ENCODE measurements at regions not wholly inside any gene's neighbourhood (a gene's known extent, or its start where the extent isn't known, plus 50 kb on each side); places are given as distances from the start of the nearest gene placed in this dataset.

- TF ChIP-seq, protein P1, sequence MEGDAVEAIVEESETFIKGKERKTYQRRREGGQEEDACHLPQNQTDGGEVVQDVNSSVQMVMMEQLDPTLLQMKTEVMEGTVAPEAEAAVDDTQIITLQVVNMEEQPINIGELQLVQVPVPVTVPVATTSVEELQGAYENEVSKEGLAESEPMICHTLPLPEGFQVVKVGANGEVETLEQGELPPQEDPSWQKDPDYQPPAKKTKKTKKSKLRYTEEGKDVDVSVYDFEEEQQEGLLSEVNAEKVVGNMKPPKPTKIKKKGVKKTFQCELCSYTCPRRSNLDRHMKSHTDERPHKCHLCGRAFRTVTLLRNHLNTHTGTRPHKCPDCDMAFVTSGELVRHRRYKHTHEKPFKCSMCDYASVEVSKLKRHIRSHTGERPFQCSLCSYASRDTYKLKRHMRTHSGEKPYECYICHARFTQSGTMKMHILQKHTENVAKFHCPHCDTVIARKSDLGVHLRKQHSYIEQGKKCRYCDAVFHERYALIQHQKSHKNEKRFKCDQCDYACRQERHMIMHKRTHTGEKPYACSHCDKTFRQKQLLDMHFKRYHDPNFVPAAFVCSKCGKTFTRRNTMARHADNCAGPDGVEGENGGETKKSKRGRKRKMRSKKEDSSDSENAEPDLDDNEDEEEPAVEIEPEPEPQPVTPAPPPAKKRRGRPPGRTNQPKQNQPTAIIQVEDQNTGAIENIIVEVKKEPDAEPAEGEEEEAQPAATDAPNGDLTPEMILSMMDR (IDR thresholded peaks at IDR 0.05; ENCODE audit: borderline replicate concordance, insufficient read depth, low read depth, low read length), result no peak
- H3K4me3 ChIP-seq (ENCODE audit: low read depth, low read length), result no peak overlapping the region
Measured at GRCh38 chr4:53929311-53929710, 135.1 kb downstream of the CHIC2 start.

DNA sequence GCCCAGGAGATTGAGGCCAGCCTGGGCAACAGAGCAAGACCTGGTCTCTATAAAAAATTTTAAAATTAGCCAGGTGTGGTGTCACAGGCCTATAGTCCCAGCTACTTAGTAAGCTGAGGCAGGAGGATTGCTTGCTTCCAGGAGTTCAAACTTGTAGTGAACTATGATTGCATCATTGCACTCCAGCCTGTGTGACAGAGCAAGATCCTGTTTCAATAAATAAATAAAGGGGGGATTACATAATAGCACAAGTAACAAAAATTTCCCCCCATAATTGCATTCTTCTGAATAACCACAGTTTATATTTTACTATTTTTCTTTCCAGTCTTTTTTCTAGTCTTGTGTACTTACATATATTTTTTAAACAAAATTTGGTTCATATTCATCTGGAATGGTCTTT, 135.6 kb downstream of the CHIC2 start:
- TF ChIP-seq, protein P1 (IDR thresholded peaks at IDR 0.05; ENCODE audit: borderline replicate concordance, insufficient read depth, low read depth, low read length), result no peak
- H3K4me3 ChIP-seq (ENCODE audit: low read depth, low read length), result no peak overlapping the region

- H3K4me3 ChIP-seq (ENCODE audit: low read depth, low read length), result no peak overlapping the region
- TF ChIP-seq, protein P1 (IDR thresholded peaks at IDR 0.05; ENCODE audit: borderline replicate concordance, insufficient read depth, low read depth, low read length), result no peak
Measured at GRCh38 chr4:53925050-53925605, 139.3 kb downstream of the CHIC2 start.

DNA sequence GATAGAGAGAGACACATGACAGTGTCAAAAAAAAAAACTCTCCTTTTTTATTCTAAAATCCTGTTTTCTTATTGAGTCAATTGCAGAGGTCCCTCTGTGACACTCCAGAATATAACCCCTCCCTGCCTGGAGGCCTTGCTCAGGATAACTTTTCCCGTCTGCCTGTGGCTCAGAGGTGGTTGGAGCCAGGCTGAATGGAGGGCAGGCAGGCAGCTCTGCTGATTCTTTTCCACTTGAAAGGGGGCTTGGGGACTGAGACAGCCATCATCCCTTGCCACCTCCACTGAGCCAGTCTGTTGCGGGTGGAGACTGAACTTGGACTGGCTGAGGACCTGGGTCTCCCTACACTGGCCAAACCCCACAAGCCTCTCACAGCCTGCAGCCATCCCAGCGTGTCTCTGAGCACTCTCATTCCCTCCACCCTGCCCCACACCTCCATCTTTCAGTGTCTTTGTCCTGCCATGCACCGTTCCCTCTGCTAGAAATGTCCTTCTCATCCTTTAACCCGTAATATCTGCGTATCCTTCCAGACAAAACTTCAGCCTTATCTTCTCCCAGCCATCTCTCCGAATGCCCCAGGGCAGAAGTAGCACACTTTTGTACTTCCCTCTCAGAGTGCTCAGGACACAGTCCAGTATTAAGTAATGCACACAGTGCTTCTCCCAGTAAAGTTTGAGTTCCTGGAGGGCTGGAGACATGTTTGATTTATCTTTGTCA, 139.9 kb downstream of the CHIC2 start:
- no peak overlapping the region for H3K4me3 ChIP-seq (ENCODE audit: low read depth, low read length)
- TF ChIP-seq, protein P1 (IDR thresholded peaks at IDR 0.05; ENCODE audit: borderline replicate concordance, insufficient read depth, low read depth, low read length), result no peak

DNA sequence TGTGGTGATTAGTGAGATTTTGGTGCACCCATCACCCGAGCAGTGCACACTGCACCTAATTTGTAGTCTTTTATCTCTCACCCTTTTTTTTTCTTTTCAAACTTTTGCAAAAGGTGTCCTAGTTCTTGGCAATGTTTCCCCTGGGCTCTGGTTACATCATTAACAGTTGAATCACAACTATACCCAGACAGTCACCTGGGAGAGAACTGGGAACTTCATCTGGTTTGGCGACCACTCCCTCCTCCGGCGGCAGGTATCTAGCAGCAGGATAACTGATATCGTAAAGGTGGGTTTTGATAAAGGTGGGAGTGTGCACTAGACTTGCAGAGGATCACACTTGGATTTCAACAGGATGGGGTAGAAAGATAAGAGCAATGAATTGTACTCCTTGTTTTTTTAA, 140.5 kb downstream of the CHIC2 start:
- TF ChIP-seq, protein P1 (IDR thresholded peaks at IDR 0.05; ENCODE audit: borderline replicate concordance, insufficient read depth, low read depth, low read length), result no peak

DNA sequence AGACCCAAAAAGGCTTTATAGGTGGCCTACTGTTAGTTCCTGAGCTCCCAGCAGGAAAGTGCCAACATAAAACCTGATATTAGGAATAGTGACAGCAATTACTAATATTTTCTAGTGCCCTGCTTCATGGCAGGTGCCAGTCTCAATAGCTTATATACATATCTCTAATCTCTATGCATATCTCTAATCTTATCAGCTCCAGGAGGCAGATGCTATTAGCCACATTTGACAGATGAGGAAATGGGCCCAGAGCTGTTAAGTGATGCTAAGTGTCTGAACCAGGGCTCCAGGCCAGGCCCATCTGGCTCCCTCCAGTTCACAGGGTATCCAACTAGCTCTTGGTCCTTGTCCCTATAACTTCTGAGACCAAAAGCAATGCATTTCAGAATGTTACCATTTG, 142.5 kb downstream of the CHIC2 start:
- H3K4me3 ChIP-seq (ENCODE audit: low read depth, low read length), result no peak overlapping the region
- TF ChIP-seq, protein P1 (IDR thresholded peaks at IDR 0.05; ENCODE audit: borderline replicate concordance, insufficient read depth, low read depth, low read length), result no peak

More for the DNA sequence above, 140.5 kb downstream of the CHIC2 start:
- no peak overlapping the region for H3K4me3 ChIP-seq (ENCODE audit: low read depth, low read length)

- TF ChIP-seq, protein P1 (IDR thresholded peaks at IDR 0.05; ENCODE audit: borderline replicate concordance, insufficient read depth, low read depth, low read length), result no peak
Measured at GRCh38 chr4:53920883-53921282, 143.5 kb downstream of the CHIC2 start.

More at GRCh38 chr4:53920883-53921282, 143.5 kb downstream of the CHIC2 start:
- no peak overlapping the region for H3K4me3 ChIP-seq (ENCODE audit: low read depth, low read length)
